ENCODE measurements at regions not wholly inside any gene's neighbourhood (a gene's known extent, or its start where the extent isn't known, plus 50 kb on each side); places are given as distances from the start of the nearest gene placed in this dataset.

GRCh38 chr10:88174391-88174790 is 311.0 kb downstream of the PTEN start:
- no peak for TF ChIP-seq CTCF (IDR thresholded peaks at IDR 0.05; ENCODE audit: low read depth, low read length)
- no peak for TF ChIP-seq POLR2A (IDR thresholded peaks at IDR 0.05; ENCODE audit: extremely low read depth, insufficient read length)

All from NB4 (cell line).